NOMO-1 treated with dmso at 0.1 percent for 144 hours (cell line): ENCODE measurements at regions not wholly inside any gene's neighbourhood (a gene's known extent, or its start where the extent isn't known, plus 50 kb on each side); places are given as distances from the start of the nearest gene placed in this dataset.

Source experiments
- DNase-seq: peaks from one replicate; lab custom pipeline; 2025; ENCODE audit not compliant: unreplicated experiment; lab: John Stamatoyannopoulos, UW

DNA sequence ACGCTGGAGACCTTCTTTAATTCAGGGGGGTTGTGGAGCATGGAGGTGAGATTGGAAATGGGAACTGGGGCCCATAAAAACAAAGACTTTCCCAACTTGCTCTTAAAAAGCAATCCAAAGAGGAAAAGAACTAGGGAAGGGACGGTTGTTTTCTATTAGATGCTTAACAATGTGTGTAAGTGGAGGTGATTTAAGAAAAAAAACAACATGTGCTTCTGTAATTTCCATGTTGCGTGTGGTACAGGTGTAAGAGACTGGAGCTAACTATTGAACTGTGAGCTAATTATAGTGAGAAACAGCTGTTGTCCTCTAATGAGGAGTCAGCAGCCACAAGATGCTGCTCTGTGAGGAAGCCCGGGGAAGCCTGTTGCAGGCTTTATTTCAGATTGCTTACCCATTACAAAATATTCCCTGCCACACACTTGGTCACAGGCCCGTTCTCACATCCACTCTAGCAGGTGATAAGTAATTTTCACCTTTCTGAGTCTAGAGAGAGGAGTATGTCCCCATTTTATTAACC lies 280.6 kb upstream of the PARD3B start:
- no peak for DNase-seq

DNA sequence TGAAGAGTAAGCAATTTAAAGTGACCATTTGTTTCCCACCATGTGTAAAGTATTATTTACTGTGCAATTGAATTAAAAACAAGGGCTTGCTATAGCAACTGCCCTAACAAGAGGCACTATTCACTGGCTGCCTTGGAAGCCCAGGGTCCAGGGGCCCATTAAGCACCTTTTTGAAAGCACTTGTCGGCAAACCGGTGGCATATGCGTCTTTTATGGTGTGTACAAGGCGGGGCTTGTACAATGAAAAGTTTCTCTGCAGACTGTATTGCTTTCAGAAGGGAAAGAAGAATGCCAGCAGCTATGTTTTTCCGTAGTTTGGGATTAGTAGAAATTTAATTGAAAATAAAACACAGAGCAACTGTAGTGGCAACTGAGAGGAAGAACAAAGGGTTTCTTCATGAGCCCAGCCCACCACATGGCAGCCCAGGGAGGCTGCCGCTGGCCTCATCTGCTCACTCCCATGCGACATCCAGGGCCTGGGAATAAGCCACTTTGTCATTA lies 279.5 kb upstream of the PARD3B start:
- DNase-seq = no peak

DNA sequence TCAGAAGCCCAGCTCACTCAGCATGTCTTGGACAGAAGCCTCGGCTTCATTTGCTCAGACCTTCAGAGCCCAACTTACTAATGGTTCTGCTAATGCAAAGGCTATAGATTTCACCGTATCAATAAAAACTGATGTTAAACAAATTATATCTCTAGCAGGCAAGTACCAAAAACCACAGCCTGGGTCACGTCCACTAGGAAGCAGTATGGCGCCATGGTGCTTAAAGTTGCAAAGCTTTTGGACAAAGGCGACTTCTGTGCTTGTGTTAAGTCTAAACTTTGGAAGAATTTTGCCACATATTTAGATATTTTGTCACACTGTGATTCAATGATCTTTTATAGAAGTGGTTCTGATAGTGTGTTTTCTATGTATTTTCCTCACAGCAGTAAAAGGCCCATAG lies 276.8 kb upstream of the PARD3B start:
- DNase-seq = no peak

DNA sequence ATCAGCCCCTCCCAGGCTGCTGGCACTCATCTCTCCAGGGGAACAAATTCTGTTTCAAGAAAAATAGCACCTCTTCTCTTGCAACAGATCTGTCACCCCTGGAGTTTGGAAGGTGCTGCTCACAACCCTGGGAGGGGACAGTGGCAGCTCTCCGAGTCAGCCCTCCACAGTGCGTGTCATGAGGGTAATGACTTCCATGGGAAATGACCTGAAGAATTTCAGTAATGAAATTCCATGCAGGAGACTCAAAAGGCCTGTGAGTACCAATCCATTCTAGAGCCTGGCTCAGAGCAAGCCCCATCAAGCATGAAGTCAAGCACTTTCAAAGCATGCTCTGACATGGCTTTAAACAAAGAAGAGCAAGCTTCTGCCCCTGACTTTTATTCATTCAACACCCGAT lies 276.3 kb upstream of the PARD3B start:
- no peak for DNase-seq

DNA sequence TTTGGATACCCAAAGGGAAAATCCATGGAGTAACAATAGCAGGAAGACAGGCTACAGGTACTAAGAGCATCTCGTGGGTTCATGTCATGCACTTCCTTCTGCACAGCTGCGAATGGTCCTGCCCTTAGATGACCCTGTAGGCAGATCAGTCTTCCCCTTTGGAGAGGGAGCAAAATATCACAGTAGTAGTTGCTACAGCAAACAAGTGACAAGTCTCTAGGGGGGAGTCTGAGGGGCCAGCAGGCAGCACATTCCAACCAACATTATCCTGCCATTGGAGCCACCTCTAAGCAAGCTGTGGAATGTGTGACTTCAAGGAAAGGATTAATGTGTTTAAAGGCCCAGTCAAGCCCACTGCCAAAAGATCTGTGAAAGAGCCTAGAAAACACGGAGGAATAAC lies 273.2 kb upstream of the PARD3B start:
- DNase-seq = no peak

DNA sequence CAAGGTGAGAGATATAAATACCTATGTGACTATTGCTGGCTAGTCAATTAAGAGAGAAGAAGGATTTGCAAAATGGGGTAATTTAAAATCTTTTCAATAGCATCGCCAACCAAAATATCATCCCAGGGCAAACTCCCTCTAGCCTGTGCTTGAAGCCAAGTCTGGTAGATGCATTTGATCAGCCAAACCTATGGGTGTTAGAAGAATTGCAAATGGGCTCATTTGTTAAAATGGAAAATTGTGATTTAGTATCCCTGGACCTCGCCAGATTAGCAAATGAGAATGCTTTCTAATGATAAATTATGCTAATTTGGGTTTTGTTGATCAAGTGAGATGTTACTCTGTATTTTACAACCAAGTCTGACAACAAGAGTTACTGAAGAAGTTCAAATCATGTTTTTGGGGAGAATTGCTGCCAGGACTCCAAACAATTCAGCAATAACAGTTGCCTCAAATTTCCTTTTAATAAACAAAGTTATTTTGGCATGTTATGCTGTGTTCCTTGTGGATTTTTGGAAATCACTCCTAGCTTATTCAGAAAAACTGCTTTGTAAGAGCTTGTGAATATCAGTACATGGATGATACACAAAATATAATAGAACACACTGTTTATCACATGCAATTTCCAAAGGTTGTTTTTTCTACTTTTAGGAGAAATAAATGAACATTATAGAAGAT lies 272.5 kb upstream of the PARD3B start:
- no peak for DNase-seq

DNA sequence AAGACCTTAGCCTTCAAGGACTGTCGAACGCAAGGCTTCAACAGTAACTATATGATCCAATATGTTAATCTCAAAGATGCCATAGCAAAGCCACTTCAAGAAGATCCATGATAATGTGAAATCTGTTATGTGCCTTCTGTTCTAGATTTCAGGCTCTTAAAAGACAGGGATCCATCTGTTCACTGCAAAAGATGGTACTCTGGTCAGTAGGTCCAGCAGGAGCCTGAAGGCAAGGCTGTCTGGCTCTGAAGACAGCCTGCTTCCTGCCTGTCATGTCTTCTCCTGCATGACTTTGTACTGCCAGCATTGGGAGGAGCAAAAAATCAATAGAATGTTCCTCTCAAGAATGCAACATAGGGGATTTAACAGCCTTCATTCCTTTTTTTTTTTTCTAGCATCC lies 270.8 kb upstream of the PARD3B start:
- DNase-seq = no peak

DNA sequence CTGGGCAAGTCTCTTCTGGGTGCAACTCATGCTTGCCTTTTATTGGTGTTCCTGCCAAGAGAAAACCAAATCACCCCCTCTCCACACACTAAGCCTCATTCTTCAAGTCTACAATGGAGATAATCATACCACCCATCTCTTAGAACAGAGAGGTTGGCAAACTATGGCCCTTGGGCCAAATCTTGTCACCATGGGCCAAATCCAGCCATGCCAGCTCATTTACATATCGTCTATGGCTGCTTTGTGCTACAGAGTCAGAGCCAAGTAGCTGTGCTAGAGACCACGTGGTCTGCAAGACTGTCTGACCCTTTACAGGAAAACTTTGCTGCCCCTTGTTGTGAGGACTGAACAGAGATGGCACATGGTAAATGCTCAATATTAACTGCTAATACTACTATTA lies 270.3 kb upstream of the PARD3B start:
- no peak for DNase-seq

DNA sequence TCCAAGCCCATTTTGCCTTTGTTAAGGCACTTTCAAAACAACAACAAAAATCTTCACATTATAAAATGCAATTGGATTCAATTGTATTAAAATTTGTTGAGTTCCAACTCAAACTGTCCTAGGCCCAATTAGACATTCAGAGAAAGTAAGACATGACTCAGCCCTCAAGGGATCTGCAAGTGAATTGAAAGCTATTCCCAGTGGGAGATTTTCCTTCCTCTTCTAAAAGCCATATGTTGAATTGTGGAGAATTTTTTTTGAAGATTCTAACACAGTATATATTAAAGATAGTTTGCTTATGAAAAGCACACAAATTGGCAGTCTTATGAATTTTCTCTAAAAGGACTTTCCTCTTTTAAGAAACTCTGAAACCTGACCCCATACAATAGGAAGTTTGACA lies 268.0 kb upstream of the PARD3B start:
- no peak for DNase-seq

DNA sequence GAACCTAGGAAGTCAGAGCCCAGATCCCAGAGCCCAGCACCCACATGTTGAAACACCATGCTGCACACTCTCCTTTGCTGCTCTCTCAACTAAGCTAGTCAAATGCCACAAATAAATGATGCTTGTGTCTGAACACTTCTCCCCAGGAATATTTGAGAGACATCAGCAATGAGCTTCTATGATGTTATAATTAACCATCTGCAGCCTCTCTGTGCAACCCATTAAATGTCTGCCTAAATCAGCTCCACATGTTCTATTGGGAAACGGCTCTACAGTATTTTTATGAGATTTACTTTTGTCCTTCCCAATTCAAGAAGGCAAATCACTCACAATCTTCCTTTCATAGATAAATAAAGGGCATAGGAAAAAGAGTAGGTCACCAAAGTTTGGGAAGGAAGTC lies 266.8 kb upstream of the PARD3B start:
- DNase-seq = no peak

DNA sequence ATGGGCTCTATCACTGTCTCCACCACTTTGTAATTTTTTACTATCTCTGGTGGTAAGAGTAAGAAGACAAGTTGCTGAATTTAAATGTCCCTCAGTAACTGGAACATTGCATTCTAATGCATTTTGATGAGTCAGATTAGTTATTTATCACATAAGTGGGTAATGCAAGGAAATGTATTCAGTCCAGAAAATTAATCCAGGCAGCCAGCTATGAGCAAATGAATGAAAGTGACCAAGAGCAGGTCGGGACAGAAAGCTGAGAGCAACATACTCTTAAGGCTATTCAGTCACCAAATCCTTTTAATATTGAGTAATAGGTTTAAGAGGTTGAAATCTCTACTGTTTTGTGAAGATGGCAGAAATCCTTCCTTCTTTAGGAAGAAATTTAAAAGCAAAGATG lies 265.5 kb upstream of the PARD3B start:
- DNase-seq = no peak

DNA sequence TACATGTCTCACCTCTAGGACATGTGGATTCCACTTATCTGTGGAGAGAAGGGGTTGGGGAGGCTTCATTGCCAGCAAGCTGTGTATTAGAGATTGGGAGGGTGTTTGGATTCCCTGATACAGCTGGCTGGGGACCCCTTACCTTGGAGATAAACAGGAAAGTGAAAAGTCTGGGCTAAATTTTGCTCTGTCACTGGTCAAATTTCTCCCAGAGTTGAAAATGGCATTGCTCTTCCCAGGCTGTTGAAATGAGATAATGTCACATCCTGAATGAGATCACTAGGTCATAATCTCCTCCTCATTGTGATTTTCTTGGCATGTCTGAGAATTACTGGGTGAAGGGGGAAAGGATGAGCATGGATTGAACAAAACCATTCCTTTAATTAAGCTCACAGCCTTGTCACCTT lies 265.0 kb upstream of the PARD3B start:
- DNase-seq = no peak

DNA sequence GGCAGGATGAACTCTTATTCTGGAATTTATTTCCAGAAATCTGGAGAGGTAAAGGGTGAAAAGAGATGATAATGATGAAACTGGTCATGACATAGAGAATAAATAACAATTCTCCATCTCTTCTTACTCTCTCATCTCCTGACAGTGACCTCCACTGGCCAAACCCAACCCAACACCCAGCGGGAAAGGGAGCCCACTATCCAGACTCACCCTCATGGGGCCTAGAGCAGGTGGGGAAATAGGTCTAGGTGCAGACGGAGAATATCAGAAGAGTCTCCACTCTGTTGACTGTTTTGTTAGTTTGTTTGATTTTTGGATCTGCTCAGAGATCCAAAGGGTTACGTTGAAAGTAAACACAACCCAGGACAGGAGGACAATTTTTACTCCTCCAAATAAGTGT lies 263.2 kb upstream of the PARD3B start:
- no peak for DNase-seq

DNA sequence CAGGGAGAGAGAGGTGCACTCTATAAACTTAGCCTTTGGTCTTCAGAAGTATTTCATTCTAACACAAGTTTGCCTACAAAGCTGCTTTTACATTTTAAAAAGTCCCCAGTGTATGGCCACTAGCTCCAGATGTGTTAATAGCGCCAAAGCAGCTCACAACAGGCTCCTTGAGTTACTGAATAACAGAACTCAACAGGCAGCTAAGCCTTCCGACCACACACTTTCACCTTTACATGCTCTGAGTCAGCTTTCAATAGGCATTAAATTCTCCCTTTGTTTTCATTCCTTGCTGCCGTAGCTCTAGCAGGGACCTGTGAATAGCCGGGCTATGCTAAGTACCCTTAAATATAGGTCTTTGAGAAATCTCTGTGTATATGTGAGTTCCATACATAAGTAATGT lies 262.8 kb upstream of the PARD3B start:
- DNase-seq = no peak

DNA sequence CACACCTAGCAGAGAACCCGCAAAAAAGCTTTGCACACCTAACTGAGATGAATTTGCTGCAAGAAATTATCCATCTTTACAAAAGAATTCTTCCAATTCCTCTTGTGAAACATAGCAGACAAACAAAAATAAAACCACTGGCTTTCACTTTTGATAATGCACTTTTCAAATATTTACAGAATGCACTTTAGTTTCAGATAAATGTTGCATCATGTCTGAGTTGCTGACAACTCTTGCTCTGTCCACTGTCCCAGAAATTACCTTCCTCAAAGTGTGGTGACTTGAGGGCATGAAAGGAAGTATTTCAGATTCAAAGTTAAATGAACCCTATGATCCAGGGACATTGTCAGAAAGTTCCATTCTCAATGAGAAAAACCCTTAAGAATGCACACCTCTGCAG lies 256.2 kb upstream of the PARD3B start:
- DNase-seq = no peak

DNA sequence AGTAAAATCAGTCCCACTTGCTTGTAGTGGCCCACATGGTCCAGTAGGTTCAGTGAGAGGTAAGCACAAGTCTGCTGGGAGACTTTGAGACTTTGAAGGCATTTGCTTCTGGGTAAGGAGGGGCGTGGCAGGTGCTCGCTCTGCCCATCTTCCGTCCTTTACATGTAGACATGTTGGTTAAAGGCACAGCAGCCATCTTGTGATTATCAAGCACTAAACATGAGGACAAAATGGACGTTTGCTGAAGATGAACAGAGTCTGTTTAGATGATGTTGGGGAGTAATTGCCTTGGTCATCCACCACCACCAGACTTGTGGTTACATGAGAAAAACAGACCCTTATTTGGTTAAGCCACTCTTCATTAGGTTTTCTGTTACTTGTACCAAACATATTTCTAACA lies 252.8 kb upstream of the PARD3B start:
- DNase-seq = no peak

DNA sequence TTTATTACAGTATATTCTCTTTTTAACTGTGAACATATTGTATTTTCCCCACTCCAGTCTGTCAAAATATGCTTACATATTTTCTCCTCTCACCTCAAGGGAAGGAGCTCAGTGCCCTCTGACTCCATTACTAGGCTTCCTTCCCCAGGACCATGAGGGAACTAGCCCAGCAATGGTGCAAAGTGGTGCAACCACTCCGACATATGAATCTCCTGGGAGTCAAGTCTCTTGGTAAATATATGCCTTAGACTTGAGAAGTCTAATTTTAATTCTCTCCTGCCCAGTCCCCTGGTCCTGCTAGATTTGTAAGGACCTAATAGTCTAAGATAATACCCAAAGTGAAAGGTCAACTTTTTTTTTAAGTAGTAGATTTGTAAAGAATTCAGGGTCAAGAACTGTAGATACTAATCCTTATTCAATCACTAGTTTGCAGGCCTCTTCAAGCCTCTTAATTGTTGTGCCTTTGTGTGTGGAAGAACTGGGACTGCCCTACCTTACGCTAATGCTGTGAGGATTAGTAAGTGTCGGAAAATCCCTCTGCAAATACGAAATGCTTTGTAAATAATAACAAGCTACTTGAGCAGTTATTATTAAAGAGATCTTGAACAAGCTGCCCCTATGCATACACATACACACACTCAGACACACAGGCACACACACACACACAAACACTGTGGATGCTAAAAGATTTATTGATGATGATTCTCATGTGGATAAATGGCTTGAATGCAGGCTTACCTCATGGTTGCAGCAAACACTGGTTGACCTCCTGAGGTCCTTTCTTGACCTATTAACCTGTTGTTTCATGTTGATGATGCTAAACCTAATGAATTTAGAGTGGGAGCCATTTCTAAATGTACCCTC lies 251.2 kb upstream of the PARD3B start:
- no peak for DNase-seq

DNA sequence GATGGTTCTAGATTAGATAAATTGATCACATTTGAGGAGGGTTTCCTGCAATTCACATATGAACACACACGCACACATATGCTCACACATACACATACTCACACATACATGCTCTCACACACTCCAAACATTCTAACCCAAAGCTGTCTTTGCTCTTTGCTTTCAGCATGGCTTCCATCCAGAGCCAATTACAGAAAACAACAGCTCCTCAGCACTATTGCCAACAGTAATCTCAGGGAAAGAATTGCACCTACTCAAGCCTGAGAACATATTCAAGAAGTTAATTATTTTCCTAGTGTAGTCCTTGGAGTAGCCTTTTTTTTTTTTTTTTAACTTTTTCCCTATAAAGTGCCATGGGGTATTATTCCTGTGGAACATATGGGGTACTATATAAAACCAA lies 246.9 kb upstream of the PARD3B start:
- DNase-seq = no peak

DNA sequence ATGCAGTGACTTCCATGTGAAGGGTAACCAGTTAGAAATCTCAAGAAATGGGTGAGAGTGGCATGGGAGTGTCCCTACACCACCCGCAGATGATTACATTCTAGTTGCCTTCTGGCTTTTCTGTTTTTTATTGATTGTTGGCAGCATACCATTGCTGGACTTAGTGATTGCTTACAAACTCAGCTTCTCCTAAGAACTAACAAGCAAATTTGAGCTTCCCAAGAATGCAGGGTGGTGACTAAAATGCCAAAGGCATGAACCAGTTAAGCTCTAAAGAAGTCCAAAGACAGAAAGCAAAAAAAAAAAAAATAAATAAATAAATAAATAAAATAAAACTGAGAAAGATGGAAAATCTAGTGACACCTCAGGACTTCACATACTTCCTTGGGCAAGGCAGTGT lies 245.5 kb upstream of the PARD3B start:
- DNase-seq = no peak

DNA sequence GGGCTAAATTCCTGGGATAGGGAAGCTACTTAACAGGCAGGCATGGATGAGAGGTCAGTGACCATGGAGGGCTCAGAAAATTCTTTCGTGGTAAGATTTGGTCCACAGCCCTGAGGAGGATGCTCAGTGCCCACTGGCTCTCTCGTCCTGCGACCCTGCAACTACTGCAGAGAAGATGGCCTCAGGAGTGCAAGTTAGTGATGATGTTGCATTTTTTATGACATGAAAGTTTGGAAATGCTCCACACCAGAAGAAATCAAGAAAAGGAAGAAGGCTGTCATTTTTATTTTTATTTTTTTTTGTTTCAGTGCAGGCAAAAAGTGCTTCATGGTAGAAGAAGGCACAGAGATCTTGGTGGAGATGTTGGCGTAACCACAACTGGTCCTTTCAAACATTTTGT lies 238.6 kb upstream of the PARD3B start:
- no peak for DNase-seq

DNA sequence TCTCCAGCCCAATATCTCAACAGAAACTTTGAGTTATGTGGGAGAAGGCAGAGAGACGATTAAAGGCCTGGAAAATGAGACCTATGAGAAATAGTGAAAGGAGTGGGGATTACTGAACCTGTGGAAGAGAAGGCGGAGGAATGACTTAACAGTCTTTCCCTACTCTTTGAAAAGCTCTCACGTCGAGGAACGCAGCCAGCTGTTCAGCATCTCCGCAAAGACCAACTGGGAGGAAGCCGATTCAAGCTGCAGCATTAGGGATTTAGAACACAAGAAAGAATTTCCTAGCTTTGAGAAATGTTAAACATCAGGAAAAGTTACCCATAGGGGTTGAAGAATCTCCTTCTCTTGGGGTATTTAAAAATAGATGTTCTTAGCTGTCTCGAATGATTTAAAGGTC lies 233.2 kb upstream of the PARD3B start:
- no peak for DNase-seq

DNA sequence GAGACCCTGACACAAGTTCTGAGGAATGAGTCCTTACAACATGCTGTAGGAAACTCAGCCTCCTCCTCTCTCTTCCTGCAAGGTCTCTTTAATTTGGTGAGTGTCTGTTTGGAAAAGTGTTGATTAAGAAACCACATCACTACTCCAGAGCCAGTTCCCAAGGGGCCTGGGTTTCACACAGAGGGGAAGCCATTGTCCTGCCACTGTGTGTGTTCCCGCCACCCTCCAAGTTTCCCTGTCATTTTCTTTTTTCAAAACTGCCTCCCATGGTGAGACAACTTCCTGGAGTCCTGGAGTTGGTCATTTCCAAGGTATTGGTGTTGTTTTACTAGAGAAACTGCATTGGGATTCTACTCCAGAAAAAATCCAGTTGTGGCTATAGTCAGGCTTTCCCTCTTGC lies 232.0 kb upstream of the PARD3B start:
- no peak for DNase-seq
